AG10803 (cell line): ENCODE measurements at regions not wholly inside any gene's neighbourhood (a gene's known extent, or its start where the extent isn't known, plus 50 kb on each side); places are given as distances from the start of the nearest gene placed in this dataset.

Experiments used
- DNase-seq: peaks from one replicate; pipeline ENCODE4 v3.0.0; 2010; ENCODE audit warnings: low read depth
- H3K4me3 ChIP-seq: 2 replicates; pipeline ENCODE4 v1.5.1; 2011; ENCODE audit warnings: mild to moderate bottlenecking, low read length, control low read depth
- CTCF ChIP-seq: conservative IDR thresholded peaks from 2 replicates; pipeline ENCODE4 v1.5.1; 2011; ENCODE audit warnings: mild to moderate bottlenecking, low read length, control low read depth, inconsistent platforms

- DNase-seq = no peak
- TF ChIP-seq CTCF = no peak
- no peak overlapping the region for H3K4me3 ChIP-seq
These were observed 61.4 kb upstream of the TARBP1 start for GRCh38 chr1:234540404-234540762.

GRCh38 chr1:234539666-234540403 is 60.9 kb upstream of the TARBP1 start:
- H3K4me3 ChIP-seq = no peak overlapping the region
- TF ChIP-seq CTCF = no peak
- no peak for DNase-seq

- DNase-seq = no peak
- TF ChIP-seq CTCF = no peak
- H3K4me3 ChIP-seq = no peak overlapping the region
These were observed 60.1 kb upstream of the TARBP1 start for GRCh38 chr1:234538930-234539649.

- no peak for DNase-seq
- no peak overlapping the region for H3K4me3 ChIP-seq
- no peak for TF ChIP-seq CTCF
These were observed 59.2 kb upstream of the TARBP1 start for GRCh38 chr1:234538062-234538731.

GRCh38 chr1:234537236-234537635 is 58.3 kb upstream of the TARBP1 start:
- no peak for TF ChIP-seq CTCF
- no peak overlapping the region for H3K4me3 ChIP-seq
- no peak for DNase-seq

- TF ChIP-seq CTCF = no peak
- H3K4me3 ChIP-seq = no peak overlapping the region
- no peak for DNase-seq
These were observed 57.8 kb upstream of the TARBP1 start for GRCh38 chr1:234536741-234537140.
